ENCODE measurements at regions not wholly inside any gene's neighbourhood (a gene's known extent, or its start where the extent isn't known, plus 50 kb on each side); places are given as distances from the start of the nearest gene placed in this dataset.
"Not testable (repeated sequence)": the region's sequence is repeated elsewhere in the genome, so short reads cannot be mapped to it uniquely, and the experiment has no call there.

GRCh38 chr21:21858502-21859334 lies 860.5 kb downstream of the NCAM2 start:
- DNase-seq (ENCODE audit: low spot score): no peak

- DNase-seq (ENCODE audit: low spot score): peak; percentile 43
Observed at GRCh38 chr21:21860888-21861287, 862.7 kb downstream of the NCAM2 start.

GRCh38 chr21:21864321-21864840 lies 866.2 kb downstream of the NCAM2 start:
- DNase-seq (ENCODE audit: low spot score): no peak

- no peak for DNase-seq (ENCODE audit: low spot score)
Observed at GRCh38 chr21:21897275-21897883, 899.2 kb downstream of the NCAM2 start.

- no peak for DNase-seq (ENCODE audit: low spot score)
Observed at GRCh38 chr21:21898801-21899200, 900.6 kb downstream of the NCAM2 start.

GRCh38 chr21:21902416-21902815 lies 904.2 kb downstream of the NCAM2 start:
- not testable (repeated sequence) for DNase-seq (ENCODE audit: low spot score)

GRCh38 chr21:21907271-21907670 lies 909.1 kb downstream of the NCAM2 start:
- no peak for DNase-seq (ENCODE audit: low spot score)

GRCh38 chr21:21915816-21916215 lies 917.6 kb downstream of the NCAM2 start:
- DNase-seq (ENCODE audit: low spot score): no peak

- peak; percentile 45 for DNase-seq (ENCODE audit: low spot score)
Observed at GRCh38 chr21:21921410-21922232, 923.4 kb downstream of the NCAM2 start.

GRCh38 chr21:21929226-21929625 lies 931.0 kb downstream of the NCAM2 start:
- DNase-seq (ENCODE audit: low spot score): no peak

- DNase-seq (ENCODE audit: low spot score): no peak
Observed at GRCh38 chr21:21929789-21930188, 931.6 kb downstream of the NCAM2 start.

- no peak for DNase-seq (ENCODE audit: low spot score)
Observed at GRCh38 chr21:21952566-21952965, 954.4 kb downstream of the NCAM2 start.

GRCh38 chr21:21955204-21955603 lies 957.0 kb downstream of the NCAM2 start:
- DNase-seq (ENCODE audit: low spot score): no peak

GRCh38 chr21:21957490-21957889 lies 959.3 kb downstream of the NCAM2 start:
- DNase-seq (ENCODE audit: low spot score): no peak

- no peak for DNase-seq (ENCODE audit: low spot score)
Observed at GRCh38 chr21:21963911-21964310, 965.7 kb downstream of the NCAM2 start.

GRCh38 chr21:21968810-21969209 lies 970.6 kb downstream of the NCAM2 start:
- no peak for DNase-seq (ENCODE audit: low spot score)

GRCh38 chr21:21969211-21969610 lies 971.0 kb downstream of the NCAM2 start:
- DNase-seq (ENCODE audit: low spot score): no peak

GRCh38 chr21:21971384-21971783 lies 973.2 kb downstream of the NCAM2 start:
- no peak for DNase-seq (ENCODE audit: low spot score)

GRCh38 chr21:21973806-21974205 lies 975.6 kb downstream of the NCAM2 start:
- no peak for DNase-seq (ENCODE audit: low spot score)

GRCh38 chr21:21996891-21997290 lies 998.7 kb downstream of the NCAM2 start:
- DNase-seq (ENCODE audit: low spot score): no peak

GRCh38 chr21:21997390-21998333 lies 999.5 kb downstream of the NCAM2 start:
- DNase-seq (ENCODE audit: low spot score): no peak

Measured in SW480 (cell line).